ENCODE measurements at regions not wholly inside any gene's neighbourhood (a gene's known extent, or its start where the extent isn't known, plus 50 kb on each side); places are given as distances from the start of the nearest gene placed in this dataset.

- peaks cover 26% of the 10 kb centered on the region for H3K27me3 ChIP-seq (ENCODE audit: insufficient read depth, low read length)
- CTCF ChIA-PET, result no interaction called here
- intact Hi-C loops (cut with micrococcal nuclease), result no loop called here
Observed at GRCh38 chr22:47474464-47474863, 712.0 kb downstream of the TBC1D22A start.

More at GRCh38 chr22:47474464-47474863, 712.0 kb downstream of the TBC1D22A start:
- Histone ChIP-seq H3K79me2 (ENCODE audit: insufficient read depth, low read length) (no peaks in the 10 kb centered on the region), H3K27ac (ENCODE audit: low read depth, low read length) (no peak overlapping the region), H3K9me2 (ENCODE audit: insufficient read depth) (no peaks in the 10 kb centered on the region), H2AFZ (ENCODE audit: low read depth, low read length, poor library complexity, severe bottlenecking) (no peak overlapping the region), H3K4me3 (replicated peaks in 1 of 2; ENCODE audit: low read depth in 1 of 2, low read length in 2 of 2) (no peak overlapping the region), H4K20me1 (ENCODE audit: insufficient read depth) (no peaks in the 10 kb centered on the region), H3K4me2 (ENCODE audit: low read length) (no peak overlapping the region), H3K9ac (ENCODE audit: low read length) (no peak overlapping the region), H3K36me3 (ENCODE audit: control insufficient read depth in 1 of 2, insufficient read depth in 2 of 2, low read length in 2 of 2) (no peaks in the 10 kb centered on the region), H3K9me3 (ENCODE audit: control insufficient read depth in 1 of 2, insufficient read depth in 1 of 2, low read depth in 1 of 2, low read length in 2 of 2) (no peaks in the 10 kb centered on the region), H3K4me1 (ENCODE audit: control insufficient read depth in 1 of 2, insufficient read depth in 2 of 2, low read length in 2 of 2) (no peaks in the 10 kb centered on the region)
- DNase-seq (ENCODE audit: low read depth, low spot score) (no peak), ATAC-seq (no peak)
- POLR2A ChIA-PET, result no interaction called here
- no TSS peak for BruUV-seq (replicated peaks)
- TF ChIP-seq EGR1 (IDR thresholded peaks at IDR 0.05; ENCODE audit: low read depth) (no peak), ZFX (IDR thresholded peaks at IDR 0.05) (no peak), ZBTB33 (IDR thresholded peaks at IDR 0.05; ENCODE audit: extremely low read depth, insufficient replicate concordance, low read length) (no peak), ZNF274 (IDR thresholded peaks at IDR 0.05; ENCODE audit: low read depth, low read length) (no peak), JUND (IDR thresholded peaks at IDR 0.05) (no peak), ELF1 (IDR thresholded peaks at IDR 0.05; ENCODE audit: borderline replicate concordance, low read depth) (no peak), CEBPB (IDR thresholded peaks at IDR 0.05; ENCODE audit: low read depth) (no peak), TCF7L2 (IDR thresholded peaks at IDR 0.05; ENCODE audit: borderline replicate concordance, extremely low read depth, insufficient read depth, insufficient read length) (no peak), SIN3A (IDR thresholded peaks at IDR 0.05; ENCODE audit: low read depth) (no peak), FOSL1 (IDR thresholded peaks at IDR 0.05; ENCODE audit: low read depth) (no peak), YY1 (IDR thresholded peaks at IDR 0.05; ENCODE audit: extremely low read depth, insufficient replicate concordance, low read depth, low read length) (no peak), SRF (IDR thresholded peaks at IDR 0.05; ENCODE audit: low read depth) (no peak), ATF3 (IDR thresholded peaks at IDR 0.05) (no peak), EZH2phosphoT487 (IDR thresholded peaks at IDR 0.05; ENCODE audit: borderline replicate concordance) (no peak), REST (IDR thresholded peaks at IDR 0.05; ENCODE audit: low read depth) (no peak), SP1 (IDR thresholded peaks at IDR 0.05; ENCODE audit: low read depth) (no peak), CBX3 (IDR thresholded peaks at IDR 0.05; ENCODE audit: low read depth) (no peak), MAX (IDR thresholded peaks at IDR 0.05) (no peak), POLR2AphosphoS5 (IDR thresholded peaks at IDR 0.05; ENCODE audit: low read depth, low read length) (no peak), RAD21 (IDR thresholded peaks at IDR 0.05; ENCODE audit: low read depth) (no peak)
- RAD21 ChIA-PET (ENCODE audit: low non-redundant PET in 1 of 2, low total read pairs in 2 of 2, uncharacterized antibody in 2 of 2, unreplicated experiment in 2 of 2), result no interaction called here
